ENCODE measurements at regions not wholly inside any gene's neighbourhood (a gene's known extent, or its start where the extent isn't known, plus 50 kb on each side); places are given as distances from the start of the nearest gene placed in this dataset.
"Not testable (repeated sequence)": the region's sequence is repeated elsewhere in the genome, so short reads cannot be mapped to it uniquely, and the experiment has no call there.

GRCh38 chr5:85654144-85654543 is 963.6 kb upstream of the COX7C start:
- H3K4me1 Mint-ChIP-seq; H3K27ac Mint-ChIP-seq; H3K4me3 Mint-ChIP-seq; H3K27me3 Mint-ChIP-seq; ATAC-seq; H3K36me3 Mint-ChIP-seq (ENCODE audit: low read depth); DNase-seq: not testable (repeated sequence)
- peaks cover 18% of the 10 kb centered on the region for H3K9me3 Mint-ChIP-seq

DNA sequence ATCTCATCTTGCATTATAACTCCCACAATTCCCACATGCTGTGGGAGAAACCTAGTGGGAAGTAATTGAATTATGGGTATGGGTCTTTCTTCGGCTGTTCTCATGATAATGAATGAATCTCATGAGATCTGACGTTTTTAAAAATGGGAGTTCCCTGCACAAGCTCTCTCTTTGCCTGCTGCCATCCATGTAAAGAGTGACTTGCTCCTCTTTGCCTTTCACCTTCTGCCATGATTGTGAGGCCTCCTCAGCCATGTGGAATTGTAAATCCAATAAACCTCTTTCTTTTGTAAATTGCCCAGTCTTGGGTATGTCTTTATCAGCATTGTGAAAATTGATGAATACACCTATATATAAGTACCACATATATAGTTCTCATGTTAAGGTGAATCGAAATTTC is 961.7 kb upstream of the COX7C start:
- no peaks in the 10 kb centered on the region for H3K4me1 Mint-ChIP-seq
- H3K27ac Mint-ChIP-seq, result no peak overlapping the region
- ATAC-seq (no peak), DNase-seq (no peak)
- peaks cover 18% of the 10 kb centered on the region for H3K9me3 Mint-ChIP-seq
- H3K36me3 Mint-ChIP-seq (ENCODE audit: low read depth), result no peaks in the 10 kb centered on the region
- H3K27me3 Mint-ChIP-seq, result no peaks in the 10 kb centered on the region
- no peak overlapping the region for H3K4me3 Mint-ChIP-seq

GRCh38 chr5:85657328-85657727 is 960.4 kb upstream of the COX7C start:
- not testable (repeated sequence) for DNase-seq; H3K4me1 Mint-ChIP-seq; ATAC-seq; H3K4me3 Mint-ChIP-seq; H3K36me3 Mint-ChIP-seq (ENCODE audit: low read depth); H3K27ac Mint-ChIP-seq; H3K27me3 Mint-ChIP-seq
- H3K9me3 Mint-ChIP-seq, result peaks cover 18% of the 10 kb centered on the region

GRCh38 chr5:85662969-85663707 is 954.6 kb upstream of the COX7C start:
- H3K4me1 Mint-ChIP-seq; ATAC-seq; H3K9me3 Mint-ChIP-seq; DNase-seq; H3K4me3 Mint-ChIP-seq; H3K27me3 Mint-ChIP-seq; H3K36me3 Mint-ChIP-seq (ENCODE audit: low read depth); H3K27ac Mint-ChIP-seq: not testable (repeated sequence)

DNA sequence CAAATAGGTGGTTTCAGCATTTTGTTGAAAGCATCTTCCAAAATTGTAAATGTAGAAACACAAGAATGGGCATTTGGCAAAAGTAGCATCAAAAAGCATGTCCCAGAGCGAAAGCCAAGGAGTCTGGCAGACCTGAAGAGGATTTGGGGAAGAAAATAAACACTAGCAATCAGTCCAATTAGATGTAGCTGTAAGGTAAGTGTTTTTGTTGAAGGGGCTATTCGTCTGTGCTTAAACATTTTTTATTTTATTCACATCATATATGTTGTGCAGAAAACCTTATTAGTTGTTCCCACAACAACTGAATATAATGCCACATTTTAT is 954.1 kb upstream of the COX7C start:
- ATAC-seq (no peak), DNase-seq (no peak)
- Mint-ChIP-seq H3K27ac (no peak overlapping the region), H3K4me3 (no peak overlapping the region), H3K4me1 (no peaks in the 10 kb centered on the region), H3K27me3 (no peaks in the 10 kb centered on the region), H3K36me3 (ENCODE audit: low read depth) (no peaks in the 10 kb centered on the region), H3K9me3 (no peaks in the 10 kb centered on the region)

GRCh38 chr5:85670417-85670816 is 947.3 kb upstream of the COX7C start:
- H3K36me3 Mint-ChIP-seq (ENCODE audit: low read depth), result no peaks in the 10 kb centered on the region
- no peak overlapping the region for H3K27ac Mint-ChIP-seq
- no peaks in the 10 kb centered on the region for H3K27me3 Mint-ChIP-seq
- no peaks in the 10 kb centered on the region for H3K9me3 Mint-ChIP-seq
- DNase-seq (no peak), ATAC-seq (no peak)
- H3K4me1 Mint-ChIP-seq, result no peaks in the 10 kb centered on the region
- H3K4me3 Mint-ChIP-seq, result no peak overlapping the region

DNA sequence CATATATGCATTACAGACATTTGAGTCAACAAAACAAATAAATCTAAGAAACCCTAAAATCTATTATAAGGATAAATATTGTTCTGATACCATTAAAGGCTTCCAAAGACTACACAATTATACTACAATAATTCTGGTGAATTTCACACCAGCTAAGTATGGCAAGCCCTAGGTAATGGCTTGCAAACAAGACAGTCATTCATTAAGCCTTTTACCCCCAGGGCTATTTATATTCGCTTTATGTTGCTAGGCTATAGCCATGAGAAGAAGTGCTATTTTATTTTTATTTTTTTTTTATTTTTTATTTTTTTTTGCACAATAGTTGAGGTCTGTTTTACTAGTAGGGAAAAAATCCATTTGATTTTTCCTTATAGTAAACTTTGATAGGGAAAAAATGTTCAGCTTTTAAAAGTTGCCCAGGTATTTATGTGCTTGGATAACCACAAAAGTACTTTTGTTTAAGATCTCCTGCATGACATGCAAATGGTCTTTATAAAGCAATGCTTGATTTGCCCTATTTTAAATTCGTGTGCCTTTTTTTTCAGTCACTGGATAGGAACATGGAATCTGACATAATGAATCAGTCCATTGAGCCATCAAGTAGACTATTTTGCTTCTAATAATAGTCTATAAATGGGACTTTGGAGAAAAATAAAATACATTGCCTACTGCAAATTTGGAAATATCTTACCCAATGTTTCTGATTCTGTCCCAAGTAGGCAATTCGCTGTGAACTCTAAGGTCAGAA is 946.3 kb upstream of the COX7C start:
- ATAC-seq, result no peak
- H3K27ac Mint-ChIP-seq, result no peak overlapping the region

GRCh38 chr5:85681871-85682270 is 935.9 kb upstream of the COX7C start:
- H3K27me3 Mint-ChIP-seq, result no peaks in the 10 kb centered on the region
- H3K36me3 Mint-ChIP-seq (ENCODE audit: low read depth), result no peaks in the 10 kb centered on the region
- H3K4me1 Mint-ChIP-seq, result no peaks in the 10 kb centered on the region
- no peak for ATAC-seq
- H3K4me3 Mint-ChIP-seq, result no peak overlapping the region
- H3K27ac Mint-ChIP-seq, result no peak overlapping the region
- H3K9me3 Mint-ChIP-seq, result no peaks in the 10 kb centered on the region
- no peak for DNase-seq

More for the DNA sequence above, 946.3 kb upstream of the COX7C start:
- DNase-seq, result no peak
- Mint-ChIP-seq H3K27me3 (no peaks in the 10 kb centered on the region), H3K4me3 (no peak overlapping the region), H3K9me3 (no peaks in the 10 kb centered on the region), H3K4me1 (no peaks in the 10 kb centered on the region), H3K36me3 (ENCODE audit: low read depth) (no peaks in the 10 kb centered on the region)

DNA sequence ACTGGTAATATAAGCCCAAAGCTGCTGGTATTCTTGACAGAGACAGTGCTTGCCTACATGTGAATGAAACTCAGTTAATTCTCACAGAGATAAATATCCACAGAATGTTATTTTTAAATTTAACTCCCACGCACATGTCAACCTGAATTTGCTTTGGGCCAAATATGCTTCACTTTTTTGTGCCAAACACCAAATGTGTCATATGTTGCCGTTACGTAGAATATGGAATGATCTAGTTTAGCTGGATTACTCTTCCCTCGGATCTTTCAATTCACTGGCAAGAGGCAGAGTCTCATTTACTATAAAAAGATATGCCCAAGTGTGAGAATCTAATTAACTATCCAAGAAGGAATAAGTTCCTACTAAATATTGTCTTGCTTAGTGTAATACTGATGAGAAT is 933.4 kb upstream of the COX7C start:
- no peaks in the 10 kb centered on the region for H3K4me1 Mint-ChIP-seq
- no peak for ATAC-seq
- no peaks in the 10 kb centered on the region for H3K9me3 Mint-ChIP-seq
- H3K27me3 Mint-ChIP-seq, result no peaks in the 10 kb centered on the region
- no peak overlapping the region for H3K27ac Mint-ChIP-seq
- H3K4me3 Mint-ChIP-seq, result no peak overlapping the region
- no peak for DNase-seq
- no peaks in the 10 kb centered on the region for H3K36me3 Mint-ChIP-seq (ENCODE audit: low read depth)

GRCh38 chr5:85703296-85703695 is 914.4 kb upstream of the COX7C start:
- Mint-ChIP-seq H3K27me3 (no peaks in the 10 kb centered on the region), H3K4me3 (no peak overlapping the region), H3K27ac (no peak overlapping the region), H3K9me3 (no peaks in the 10 kb centered on the region), H3K36me3 (ENCODE audit: low read depth) (no peaks in the 10 kb centered on the region), H3K4me1 (no peaks in the 10 kb centered on the region)
- DNase-seq, result no peak
- ATAC-seq, result no peak

DNA sequence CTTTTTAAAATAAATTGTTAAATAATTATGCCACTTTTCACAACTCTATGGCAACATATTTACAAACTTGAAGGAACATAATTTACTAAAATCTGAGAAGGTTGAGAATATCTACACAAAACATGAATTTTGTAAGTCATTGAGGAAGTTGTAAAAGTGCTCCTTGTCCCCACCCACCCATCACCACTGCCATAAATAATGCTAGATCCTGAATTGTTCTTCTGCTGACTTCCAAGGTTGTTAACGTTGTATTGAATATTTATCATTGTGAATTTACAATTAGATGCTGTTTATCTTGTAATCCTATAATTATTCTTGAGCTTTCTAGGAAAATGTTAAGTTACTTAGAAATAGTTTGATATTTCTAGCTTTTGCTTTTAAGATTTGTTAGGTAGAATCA is 908.0 kb upstream of the COX7C start:
- DNase-seq (no peak), ATAC-seq (no peak)
- no peaks in the 10 kb centered on the region for H3K4me1 Mint-ChIP-seq
- peaks cover 3% of the 10 kb centered on the region for H3K9me3 Mint-ChIP-seq
- no peaks in the 10 kb centered on the region for H3K36me3 Mint-ChIP-seq (ENCODE audit: low read depth)
- no peak overlapping the region for H3K4me3 Mint-ChIP-seq
- no peak overlapping the region for H3K27ac Mint-ChIP-seq
- H3K27me3 Mint-ChIP-seq, result no peaks in the 10 kb centered on the region

- no peak for DNase-seq
- no peaks in the 10 kb centered on the region for H3K4me1 Mint-ChIP-seq
- no peaks in the 10 kb centered on the region for H3K9me3 Mint-ChIP-seq
- H3K27me3 Mint-ChIP-seq, result no peaks in the 10 kb centered on the region
- ATAC-seq, result no peak
- H3K36me3 Mint-ChIP-seq (ENCODE audit: low read depth), result no peaks in the 10 kb centered on the region
- no peak overlapping the region for H3K27ac Mint-ChIP-seq
- no peak overlapping the region for H3K4me3 Mint-ChIP-seq
Observed at GRCh38 chr5:85716344-85717202, 901.2 kb upstream of the COX7C start.

DNA sequence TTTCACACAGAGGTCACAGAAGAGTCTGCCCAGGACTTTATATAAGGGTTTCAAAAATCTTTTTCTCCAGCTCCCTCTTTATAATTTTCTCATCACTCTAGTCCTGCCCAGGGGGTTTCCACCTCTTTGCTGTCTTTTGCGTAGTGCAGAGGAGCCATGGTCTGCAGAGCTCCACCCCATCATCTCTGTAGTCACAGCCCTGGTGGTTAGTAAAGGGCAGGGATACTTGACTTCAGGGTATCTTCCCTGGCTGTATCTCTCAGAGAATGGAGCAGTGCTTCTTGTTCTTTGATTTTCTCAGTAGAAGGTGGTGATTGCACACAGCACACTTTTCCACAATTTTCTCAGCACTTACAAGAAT is 900.6 kb upstream of the COX7C start:
- peaks cover 3% of the 10 kb centered on the region for H3K9me3 Mint-ChIP-seq
- DNase-seq, result no peak
- ATAC-seq, result no peak
- H3K36me3 Mint-ChIP-seq (ENCODE audit: low read depth), result no peaks in the 10 kb centered on the region
- no peaks in the 10 kb centered on the region for H3K4me1 Mint-ChIP-seq
- H3K4me3 Mint-ChIP-seq, result no peak overlapping the region
- no peak overlapping the region for H3K27ac Mint-ChIP-seq
- H3K27me3 Mint-ChIP-seq, result no peaks in the 10 kb centered on the region

DNA sequence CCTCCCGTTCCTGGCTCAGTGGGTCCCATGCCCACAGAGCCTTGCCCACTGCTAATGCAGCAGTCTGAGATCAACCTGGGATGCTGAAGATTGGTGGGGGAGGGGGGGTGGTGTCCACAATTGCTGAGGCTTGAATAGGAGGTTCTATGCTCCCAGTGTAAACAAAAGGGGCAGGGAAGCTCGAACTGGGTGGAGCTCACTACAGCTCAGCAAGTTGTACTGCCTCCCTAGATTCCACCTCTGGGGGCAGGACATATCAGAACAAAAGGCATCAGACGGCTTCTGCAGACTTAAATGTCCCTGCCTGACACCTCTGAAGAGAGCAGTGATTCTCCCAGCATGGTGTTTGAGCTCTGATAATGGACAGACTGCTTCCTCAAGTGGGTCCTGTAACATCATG is 885.6 kb upstream of the COX7C start:
- ATAC-seq, result no peak
- no peak overlapping the region for H3K4me3 Mint-ChIP-seq
- DNase-seq, result no peak
- no peak overlapping the region for H3K27ac Mint-ChIP-seq
- no peaks in the 10 kb centered on the region for H3K36me3 Mint-ChIP-seq (ENCODE audit: low read depth)
- peaks cover 9% of the 10 kb centered on the region for H3K9me3 Mint-ChIP-seq
- no peaks in the 10 kb centered on the region for H3K27me3 Mint-ChIP-seq
- H3K4me1 Mint-ChIP-seq, result no peaks in the 10 kb centered on the region

DNA sequence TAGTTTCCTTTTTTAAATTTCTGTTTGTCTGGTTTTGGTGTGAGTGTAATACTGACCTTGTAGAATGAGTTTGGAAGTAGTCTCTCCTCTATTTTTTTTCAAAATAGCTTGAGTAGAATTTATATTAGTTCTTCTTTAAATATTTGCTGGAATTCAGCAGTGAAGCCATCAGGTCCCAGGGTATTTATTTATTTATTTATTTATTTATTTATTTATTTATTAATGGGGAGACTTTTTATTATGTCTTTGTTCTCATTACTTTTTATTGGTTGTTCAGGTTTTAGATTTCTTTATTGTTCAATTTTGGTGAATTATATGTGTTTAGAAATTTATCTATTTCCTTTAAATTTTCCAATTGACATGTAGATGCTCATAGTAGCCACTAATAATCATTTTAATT is 875.8 kb upstream of the COX7C start:
- Mint-ChIP-seq H3K27ac (no peak overlapping the region), H3K27me3 (no peaks in the 10 kb centered on the region), H3K4me1 (no peaks in the 10 kb centered on the region), H3K4me3 (no peak overlapping the region), H3K36me3 (ENCODE audit: low read depth) (no peaks in the 10 kb centered on the region), H3K9me3 (peaks cover 6% of the 10 kb centered on the region)
- no peak for DNase-seq
- ATAC-seq, result no peak
